Astrocyte of the spinal cord (primary cell): ENCODE measurements at regions not wholly inside any gene's neighbourhood (a gene's known extent, or its start where the extent isn't known, plus 50 kb on each side); places are given as distances from the start of the nearest gene placed in this dataset.
"Not testable (repeated sequence)": the region's sequence is repeated elsewhere in the genome, so short reads cannot be mapped to it uniquely, and the experiment has no call there.

Experiments used
- DNase-seq: peaks from one replicate; pipeline ENCODE4 v3.0.0; 2011; ENCODE audit warnings: low read depth, low spot score
- H3K4me3 ChIP-seq: 2 replicates; pipeline ENCODE4 v1.5.1; 2011; ENCODE audit warnings: low read depth, mild to moderate bottlenecking, low read length, moderate library complexity
- CTCF ChIP-seq: IDR thresholded peaks from 2 replicates; pipeline ENCODE4 v1.5.1; 2012; ENCODE audit warnings: low read depth, mild to moderate bottlenecking, low read length, inconsistent platforms
- in situ Hi-C: cut with HindIII; loops from 2 replicates; pipeline ENCODE4 v1.10.0; 2017; ENCODE audit warnings: low sequenced_read_pairs

GRCh38 chr12:83575326-83575725 is 888.6 kb downstream of the TMTC2 start:
- H3K4me3 ChIP-seq, result no peak overlapping the region
- no peak for TF ChIP-seq CTCF
- DNase-seq, result no peak
- in situ Hi-C loops, result no loop called here

DNA sequence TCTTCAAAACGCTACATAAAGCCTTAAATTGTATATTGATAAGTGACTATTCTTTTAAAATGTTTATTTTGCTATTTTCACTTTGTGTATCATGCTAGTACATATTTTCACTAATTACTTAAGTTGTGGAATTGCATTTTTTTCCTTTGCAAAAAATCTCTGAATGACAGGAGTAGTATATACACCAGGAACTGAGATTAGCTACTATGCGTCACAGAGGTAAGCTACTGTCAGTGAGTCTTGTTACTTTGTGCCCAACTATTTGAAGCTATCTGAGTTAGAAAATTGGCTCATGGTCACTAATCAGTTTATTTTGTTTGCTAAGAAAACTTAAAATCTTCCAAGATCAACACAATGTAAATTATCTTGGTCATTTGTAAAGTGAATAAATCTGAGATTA is 887.4 kb downstream of the TMTC2 start:
- no peak for TF ChIP-seq CTCF
- in situ Hi-C loops, result no loop called here
- no peak for DNase-seq
- no peak overlapping the region for H3K4me3 ChIP-seq

- no peak overlapping the region for H3K4me3 ChIP-seq
- DNase-seq, result peak; percentile 69
- in situ Hi-C loops, result no loop called here
- no peak for TF ChIP-seq CTCF
Measured at GRCh38 chr12:83573671-83574070, 887.0 kb downstream of the TMTC2 start.

DNA sequence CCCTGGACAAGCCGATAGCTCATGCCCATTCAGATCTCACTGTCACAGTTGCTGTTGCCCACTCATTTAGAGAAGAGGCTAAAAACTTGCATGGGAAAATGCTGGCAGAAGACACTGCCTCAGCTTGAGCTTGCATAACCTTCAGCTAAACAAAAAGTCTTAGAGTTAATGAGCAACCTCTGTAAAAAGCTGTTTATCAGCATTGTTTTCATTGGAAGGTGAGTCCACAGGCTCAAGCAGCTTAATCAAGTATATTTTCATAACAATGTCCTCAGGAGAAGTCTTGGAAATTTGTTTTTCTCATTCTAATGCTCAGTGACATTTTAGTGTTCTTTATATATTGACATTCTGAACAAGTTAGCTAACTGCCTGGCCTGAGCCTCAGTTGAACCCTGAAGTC is 872.9 kb downstream of the TMTC2 start:
- no peak overlapping the region for H3K4me3 ChIP-seq
- in situ Hi-C loops, result no loop called here
- DNase-seq, result no peak
- TF ChIP-seq CTCF, result no peak

GRCh38 chr12:83556040-83556439 is 869.3 kb downstream of the TMTC2 start:
- in situ Hi-C loops, DNase-seq, H3K4me3 ChIP-seq: not testable (repeated sequence)

- H3K4me3 ChIP-seq, result no peak overlapping the region
- TF ChIP-seq CTCF, result no peak
- no peak for DNase-seq
- in situ Hi-C loops, result no loop called here
Measured at GRCh38 chr12:83541446-83541845, 854.7 kb downstream of the TMTC2 start.

DNA sequence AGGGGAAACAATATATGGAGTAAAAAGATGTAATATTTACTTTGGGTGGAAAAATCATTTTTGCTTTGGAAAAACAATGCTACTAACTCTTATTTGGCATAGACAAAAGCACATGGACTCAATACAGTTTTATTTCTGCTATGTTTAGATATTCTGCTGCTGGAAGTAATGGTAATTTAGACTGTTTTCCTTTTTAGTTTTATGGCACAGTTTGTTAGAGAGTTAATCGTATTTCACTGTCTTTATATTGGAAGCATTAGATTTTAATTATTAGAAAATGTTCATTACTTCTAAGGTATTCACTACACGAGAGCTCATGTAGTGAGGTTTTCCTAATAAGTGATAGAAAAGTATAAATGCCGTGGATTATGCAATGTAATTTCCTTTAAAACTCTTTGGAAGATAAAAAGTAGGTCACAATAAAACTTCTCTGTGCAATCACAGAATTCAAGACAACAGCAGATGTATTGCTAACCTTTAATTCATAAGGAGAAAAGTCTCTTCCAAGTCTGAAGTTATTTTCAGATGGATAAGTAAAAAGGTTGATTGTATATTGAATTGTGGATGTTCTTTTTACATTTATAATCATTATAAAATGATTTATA is 851.8 kb downstream of the TMTC2 start:
- TF ChIP-seq CTCF, result no peak
- no peak overlapping the region for H3K4me3 ChIP-seq
- no peak for DNase-seq
- in situ Hi-C loops, result no loop called here
